ENCODE measurements at regions not wholly inside any gene's neighbourhood (a gene's known extent, or its start where the extent isn't known, plus 50 kb on each side); places are given as distances from the start of the nearest gene placed in this dataset.
"Not testable (repeated sequence)": the region's sequence is repeated elsewhere in the genome, so short reads cannot be mapped to it uniquely, and the experiment has no call there.

DNA sequence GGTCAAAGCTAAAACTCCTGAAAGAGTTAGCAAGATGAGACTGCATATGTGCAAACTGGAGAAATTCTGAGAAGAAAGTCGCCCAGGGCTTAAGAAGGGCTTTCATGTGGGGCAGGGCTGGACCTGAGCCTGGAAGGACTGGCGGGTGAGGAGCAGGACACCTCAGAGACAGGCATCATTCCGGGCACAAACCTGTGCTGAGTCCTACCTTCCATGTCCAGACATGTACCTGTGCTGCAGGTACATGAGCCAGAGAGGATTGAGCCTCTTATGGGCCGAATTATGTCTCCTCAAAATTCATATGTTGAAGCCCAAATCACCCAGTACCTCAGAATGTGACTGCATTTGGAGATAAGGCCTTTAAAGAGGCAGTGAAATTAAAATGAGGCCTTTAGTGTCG, 171.0 kb downstream of the QRSL1 start:
- DNase-seq (ENCODE audit: low read depth in 2 of 2) = no peak

DNA sequence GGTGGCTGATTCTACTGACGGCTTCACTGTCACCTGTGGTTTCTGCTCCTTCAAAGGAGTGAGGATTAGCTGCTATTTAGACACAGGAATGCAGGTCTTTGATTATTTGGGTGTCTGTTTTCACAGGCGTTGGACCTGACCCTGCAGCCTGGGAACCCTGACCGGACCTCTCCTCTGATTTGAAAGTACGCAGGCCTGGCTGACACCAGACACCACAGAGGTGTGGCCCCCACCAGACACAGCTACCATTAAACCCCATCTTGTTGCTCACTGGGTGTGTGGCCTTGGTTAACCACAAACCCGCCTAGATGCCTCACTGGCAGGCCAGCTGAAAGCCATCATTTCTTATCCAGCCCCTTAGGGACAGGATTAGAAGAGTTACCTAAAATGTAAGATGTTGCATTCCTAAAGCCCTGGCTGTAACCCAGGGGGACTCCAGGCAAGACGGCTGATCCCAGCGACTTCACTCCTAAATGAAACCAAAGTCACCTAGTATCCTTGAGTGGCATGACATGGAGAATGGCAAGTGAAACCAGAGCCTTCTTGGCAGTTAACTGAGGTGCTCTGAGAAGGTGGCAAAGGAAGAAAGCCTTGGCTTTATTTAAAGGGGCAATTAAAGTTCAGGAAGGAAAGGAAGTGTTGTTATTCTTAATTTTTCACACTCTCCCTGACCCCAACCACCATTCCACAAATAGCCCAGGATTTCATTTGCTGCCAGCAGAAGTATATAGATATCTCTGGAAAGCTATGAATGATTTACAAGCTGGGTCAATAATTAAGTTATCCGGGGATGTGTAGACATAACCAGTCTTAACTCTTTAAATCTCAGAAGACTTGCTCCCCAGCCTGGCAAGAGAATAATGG, 169.9 kb downstream of the QRSL1 start:
- DNase-seq (ENCODE audit: low read depth in 2 of 2) = peak; percentile 21 to 26

DNA sequence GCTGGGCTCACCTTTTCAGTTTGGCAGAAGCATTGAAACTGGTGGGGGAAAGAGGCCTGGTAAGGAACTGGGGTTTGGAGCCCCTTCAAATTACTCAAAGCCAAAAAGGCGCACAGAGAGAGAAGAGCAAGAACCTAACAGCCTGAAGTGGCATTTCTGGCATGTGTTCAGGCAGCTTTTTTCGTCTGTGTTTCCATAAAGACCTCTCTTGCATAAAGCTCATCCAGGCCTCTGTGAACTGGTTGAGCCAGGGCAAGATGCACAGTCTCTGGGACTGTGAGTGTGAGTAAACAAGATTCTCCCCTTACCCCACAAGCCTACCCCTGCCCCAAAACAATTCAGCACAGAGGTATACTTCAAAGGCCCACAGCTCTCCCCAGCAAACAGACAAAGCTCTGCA, 167.8 kb downstream of the QRSL1 start:
- no peak for DNase-seq (ENCODE audit: low read depth in 2 of 2)

DNA sequence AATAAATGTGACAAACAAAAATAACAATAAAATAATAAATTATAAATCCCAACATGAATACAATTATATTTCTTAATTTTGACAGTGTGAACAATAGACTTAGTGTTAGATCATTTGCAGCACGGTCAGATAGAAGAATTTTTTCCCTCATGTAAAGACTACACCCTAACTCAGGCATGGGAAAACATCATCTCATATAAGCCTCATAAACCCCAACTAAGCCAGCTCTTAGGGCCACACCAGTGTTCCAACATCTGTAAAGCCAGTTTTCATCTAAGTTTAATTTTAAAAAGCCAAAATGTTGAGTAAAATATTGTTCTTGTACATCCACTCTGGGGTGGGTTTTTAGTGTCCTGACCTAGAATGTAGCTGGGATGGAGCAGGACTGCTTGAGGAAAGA, 167.4 kb downstream of the QRSL1 start:
- no peak for DNase-seq (ENCODE audit: low read depth in 2 of 2)

DNA sequence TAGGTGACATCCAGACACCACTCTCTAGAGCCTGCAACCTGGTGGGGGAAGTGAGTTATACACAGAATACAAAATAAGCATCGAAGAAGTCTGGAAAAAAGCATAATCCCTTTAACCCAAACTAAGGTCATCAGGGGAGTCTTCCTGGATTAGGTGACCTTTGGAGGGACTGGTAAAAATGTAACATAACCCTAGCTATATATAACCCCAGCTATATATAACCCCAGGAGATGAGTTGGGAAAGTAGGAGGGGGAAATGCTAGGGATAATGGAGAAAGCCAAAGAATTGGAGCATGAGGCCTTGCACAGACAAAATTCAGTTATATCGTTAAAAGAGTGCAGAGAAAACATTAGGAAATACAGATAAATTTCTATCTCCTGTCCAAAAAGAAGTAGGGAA, 164.8 kb downstream of the QRSL1 start:
- DNase-seq (ENCODE audit: low read depth in 2 of 2) = no peak

DNA sequence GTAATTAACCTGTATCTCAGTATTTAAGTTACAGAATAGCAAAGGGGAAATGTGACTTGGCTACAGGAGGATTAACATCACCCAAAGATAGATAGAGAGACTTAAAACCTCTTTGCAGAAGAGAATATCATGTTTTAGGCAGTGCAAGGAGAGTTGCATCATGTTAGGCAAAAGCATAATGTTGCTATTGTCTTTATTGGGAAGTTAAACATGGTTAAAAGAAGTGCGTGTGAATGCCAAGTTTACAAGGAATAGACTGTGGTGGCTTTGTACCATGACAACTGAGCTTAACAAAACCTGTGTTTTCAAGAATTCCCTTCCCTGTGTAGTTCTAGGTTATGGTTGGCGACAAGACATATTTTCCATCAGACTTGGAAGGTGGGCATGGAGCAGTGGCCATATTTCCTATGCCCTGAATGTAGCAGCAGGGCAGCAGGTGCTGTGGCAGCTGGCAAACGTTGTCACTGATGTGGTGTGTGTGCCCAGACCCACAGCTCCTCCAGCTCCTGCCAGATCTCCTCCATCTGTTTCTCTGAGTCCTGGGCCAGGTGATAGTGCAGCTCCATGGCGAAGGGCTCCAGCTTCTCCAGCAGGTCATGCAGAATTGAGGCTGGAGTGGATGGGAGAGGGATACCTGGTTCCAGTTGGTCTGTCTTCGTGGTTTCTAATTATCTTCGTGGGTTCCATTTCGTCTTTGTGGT, 163.3 kb downstream of the QRSL1 start:
- no peak for DNase-seq (ENCODE audit: low read depth in 2 of 2)

DNA sequence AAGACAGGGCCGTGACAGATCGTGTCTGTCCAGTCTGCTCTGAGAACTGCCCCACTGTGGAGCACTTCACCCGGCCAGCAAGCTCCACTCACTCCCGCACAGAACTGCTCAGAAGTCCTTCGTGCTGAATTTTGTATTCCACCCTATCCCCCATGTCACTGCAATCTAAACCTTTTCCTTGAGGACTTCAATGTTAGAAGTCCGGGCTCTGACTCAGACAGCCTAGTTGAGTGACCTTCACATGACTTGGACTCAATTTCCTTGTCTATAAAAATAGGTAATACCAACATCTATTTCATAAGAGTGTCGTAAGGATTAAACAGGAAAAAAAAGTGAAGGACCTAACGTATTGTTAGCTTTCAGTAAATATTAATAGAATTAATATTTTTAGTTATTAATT, 161.6 kb downstream of the QRSL1 start:
- DNase-seq (ENCODE audit: low read depth in 2 of 2) = no peak

DNA sequence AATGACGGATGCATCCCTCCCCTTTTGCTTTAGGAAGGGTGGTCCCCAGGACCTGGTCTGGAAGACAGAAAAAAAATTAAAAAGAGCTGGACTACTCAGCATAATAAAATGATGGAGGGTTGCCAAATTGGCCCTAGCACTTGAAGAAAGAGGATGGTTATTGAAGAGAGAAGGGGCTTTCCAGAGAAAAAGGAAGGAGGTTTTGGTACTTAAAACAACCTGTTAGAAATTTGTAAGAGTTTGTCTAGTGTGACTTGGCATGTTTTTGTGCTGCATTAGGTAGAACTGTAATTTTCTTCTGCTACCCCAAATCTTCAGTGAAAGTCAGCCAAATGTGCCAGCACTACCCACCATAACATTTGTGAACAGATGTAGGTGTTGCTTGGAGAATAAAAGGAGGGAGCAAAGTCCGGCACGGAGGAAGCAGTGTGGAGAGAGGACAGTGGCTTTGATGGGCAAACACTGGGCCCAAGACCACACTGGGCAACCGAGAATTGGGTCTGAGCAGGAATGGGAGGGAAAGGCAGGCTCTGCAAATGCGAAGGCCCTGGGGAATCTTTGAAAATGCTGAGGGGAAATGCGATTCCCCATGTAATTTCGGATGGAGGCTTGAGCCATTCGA, 160.9 kb downstream of the QRSL1 start:
- no peak for DNase-seq (ENCODE audit: low read depth in 2 of 2)

DNA sequence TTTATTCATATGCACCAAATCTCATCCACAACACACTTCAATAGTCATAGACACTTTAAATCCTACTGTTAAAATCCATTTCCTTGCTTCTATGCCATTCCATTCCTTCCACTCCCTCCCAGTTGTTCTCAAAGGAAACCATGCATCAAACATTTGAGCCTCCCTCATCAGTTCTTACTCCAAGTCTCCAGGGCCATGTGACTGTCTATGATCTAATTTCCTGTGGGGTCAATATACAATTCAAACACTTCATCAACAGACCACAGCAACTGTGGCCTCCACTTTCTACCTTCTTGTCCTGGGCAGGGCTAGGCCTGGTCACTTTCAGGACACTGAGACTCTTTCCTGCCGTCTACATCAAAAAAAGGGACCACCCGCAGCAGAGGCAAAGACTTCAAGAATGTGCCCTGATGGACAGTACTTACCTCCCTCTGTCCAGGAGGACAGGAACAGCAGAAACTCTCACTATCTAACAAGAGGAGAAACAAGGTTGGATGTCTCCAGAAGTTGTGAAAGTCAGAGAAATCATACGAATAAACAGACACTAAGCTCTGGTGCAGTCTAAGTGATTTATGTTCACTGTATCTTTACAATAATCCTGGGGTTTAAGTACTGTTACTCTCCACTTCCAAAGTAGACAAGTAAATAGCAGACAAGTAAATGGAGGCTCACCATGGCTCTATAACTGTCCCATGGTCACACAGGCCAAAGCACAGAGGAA, 160.2 kb downstream of the QRSL1 start:
- no peak for DNase-seq (ENCODE audit: low read depth in 2 of 2)

DNA sequence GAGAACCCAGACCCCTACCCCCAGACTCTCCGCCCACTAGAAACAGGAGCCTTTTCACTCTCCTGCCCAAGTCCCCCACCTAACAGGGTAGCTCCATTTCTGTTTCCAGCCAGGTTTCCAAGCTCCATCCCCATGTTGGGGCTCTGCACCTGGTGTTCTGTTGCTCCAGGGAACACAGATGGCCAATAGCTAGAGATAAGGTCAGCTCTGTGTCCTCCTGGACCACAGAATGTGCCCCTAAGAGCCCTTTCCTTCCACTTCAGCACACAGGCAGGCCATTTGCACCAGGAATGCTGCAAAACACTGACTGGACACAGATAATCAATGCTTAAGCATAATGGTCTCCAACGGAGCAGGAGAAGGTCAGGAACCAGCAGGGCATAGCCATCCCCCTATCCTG, 159.4 kb downstream of the QRSL1 start:
- DNase-seq (ENCODE audit: low read depth in 2 of 2) = no peak

DNA sequence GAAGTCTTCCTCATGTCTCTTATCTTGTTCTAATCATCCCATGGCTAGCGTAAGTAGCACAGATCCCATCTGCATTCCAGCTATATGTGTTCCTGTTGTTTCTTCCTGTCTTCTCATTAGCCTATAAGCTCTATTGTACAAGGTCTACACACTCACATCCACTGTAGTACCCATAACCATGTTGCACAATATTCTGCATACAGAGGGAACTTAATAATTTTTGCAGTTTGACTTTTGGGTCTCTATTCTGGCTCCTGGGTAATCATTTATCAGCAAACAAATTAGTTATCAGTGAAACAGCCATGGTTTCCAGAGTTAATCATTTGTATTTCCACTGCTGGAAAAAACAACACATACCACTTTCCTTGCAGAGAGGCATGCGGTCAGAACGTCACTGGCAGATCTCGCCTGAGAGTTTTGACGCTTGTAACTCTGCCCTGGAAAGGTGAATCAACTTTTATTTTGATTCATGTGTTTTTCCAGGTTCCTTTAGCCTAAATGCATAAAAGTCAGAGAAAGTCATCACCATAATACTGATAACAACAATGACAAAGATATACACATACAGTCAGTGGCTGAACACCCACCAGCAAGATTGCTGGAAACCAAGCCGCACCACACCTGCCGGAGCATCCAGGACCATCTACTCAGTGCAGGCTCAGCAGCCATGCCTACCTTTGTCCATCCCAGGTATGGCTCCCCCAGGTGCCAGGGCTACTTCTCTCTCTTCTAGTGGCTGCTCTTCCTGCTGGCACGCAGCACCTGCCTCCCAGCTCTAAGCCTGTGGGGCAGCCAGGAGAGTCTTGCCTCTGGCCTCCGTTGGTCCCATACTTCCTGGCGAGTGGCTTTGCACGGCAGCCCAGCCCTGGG, 158.2 kb downstream of the QRSL1 start:
- DNase-seq (ENCODE audit: low read depth in 2 of 2) = no peak

DNA sequence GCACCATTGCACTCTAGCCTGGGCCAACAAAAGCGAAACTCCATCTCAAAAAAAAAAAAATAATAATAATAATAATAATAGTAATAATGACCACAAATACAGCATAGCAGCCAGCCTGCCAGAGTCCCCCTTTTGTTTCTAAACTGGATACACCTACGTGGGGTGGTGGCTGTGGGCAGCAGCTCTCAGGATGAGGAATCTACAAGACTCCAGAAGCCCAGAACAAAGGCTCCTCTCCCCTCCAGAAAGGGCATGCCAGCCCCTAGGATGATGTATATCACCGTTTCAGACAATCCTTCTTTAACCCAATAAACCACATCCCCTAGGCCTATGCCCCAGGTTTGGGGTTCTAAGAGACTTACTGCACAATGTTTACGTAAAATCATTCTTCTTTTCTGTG, 155.9 kb downstream of the QRSL1 start:
- DNase-seq (ENCODE audit: low read depth in 2 of 2) = no peak

DNA sequence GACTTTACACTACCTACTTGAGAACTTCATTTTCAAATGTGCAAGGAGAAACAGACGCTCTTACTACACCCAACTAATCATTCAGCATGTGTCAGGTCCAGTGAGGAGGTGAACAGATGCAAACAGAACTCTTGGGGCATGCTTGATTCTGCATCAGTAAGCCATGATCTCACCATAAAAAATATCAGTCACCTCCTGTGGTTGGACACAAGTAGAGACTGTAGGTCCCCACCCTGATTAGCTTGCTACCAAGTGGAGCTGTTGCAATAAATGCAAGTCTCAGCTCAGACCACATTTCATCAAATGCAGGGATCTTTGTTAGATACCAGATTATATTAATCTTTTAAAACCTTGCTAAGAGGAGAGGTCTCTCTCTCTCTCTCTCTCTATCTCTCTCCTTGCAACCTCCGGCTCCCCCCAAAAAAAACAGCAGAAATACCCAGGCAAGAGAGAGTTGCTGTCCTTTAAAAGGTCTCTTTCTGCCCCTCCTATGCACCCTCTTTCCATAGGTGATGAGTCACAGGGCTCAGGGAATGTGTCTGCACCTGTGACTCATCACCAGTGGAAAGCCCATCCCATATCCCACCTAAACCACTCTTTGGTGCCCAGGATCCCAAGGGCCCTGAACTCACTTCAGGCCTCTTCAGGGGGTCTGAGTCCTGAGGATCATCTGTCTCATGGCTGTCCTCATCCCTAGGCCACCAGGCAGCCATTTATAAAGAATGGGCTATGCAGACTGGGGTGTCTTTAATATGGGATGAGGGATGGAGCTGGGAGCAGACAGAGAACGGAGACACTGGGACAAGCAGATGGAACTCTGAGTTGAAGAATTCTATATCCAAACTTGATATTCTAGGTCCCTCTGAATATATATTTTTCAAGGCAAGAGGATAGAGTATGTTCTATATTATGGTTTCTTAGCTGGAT, 154.5 kb downstream of the QRSL1 start:
- no peak for DNase-seq (ENCODE audit: low read depth in 2 of 2)

DNA sequence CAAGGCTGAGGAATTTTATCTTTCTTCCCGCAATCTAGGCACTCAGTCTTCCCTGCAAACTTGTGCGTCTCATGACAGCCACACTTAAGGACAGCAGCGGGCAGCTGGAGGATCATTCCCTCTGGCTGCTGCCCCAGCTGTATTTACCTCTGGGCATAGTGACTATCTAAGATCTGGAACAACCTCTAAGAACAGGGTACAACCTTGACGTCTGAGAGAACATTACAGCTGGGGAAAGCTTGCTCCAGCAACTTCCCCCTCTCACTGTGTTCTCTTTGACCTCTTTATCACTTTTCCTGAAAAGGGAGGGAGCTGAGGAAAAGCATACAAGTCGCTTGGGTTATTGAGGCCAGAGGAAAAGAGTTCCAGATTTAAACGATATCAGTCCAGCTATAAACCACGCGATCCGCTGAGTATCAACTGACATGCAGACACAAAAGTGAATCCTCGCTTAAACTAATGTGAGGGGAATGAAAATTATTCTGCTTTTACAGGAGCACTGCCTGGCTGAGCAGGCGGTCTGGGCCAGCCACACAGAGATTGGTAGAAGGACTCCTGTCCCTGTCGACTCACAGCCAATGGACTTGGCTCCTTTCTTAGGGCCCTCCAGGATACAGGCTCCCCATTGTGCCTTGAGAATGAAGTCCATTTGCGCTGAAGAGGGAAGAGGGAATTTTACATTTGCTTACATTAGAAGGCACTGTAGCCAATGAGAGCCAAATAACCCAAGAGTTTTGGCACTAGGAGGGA, 153.3 kb downstream of the QRSL1 start:
- DNase-seq (ENCODE audit: low read depth in 2 of 2) = no peak

DNA sequence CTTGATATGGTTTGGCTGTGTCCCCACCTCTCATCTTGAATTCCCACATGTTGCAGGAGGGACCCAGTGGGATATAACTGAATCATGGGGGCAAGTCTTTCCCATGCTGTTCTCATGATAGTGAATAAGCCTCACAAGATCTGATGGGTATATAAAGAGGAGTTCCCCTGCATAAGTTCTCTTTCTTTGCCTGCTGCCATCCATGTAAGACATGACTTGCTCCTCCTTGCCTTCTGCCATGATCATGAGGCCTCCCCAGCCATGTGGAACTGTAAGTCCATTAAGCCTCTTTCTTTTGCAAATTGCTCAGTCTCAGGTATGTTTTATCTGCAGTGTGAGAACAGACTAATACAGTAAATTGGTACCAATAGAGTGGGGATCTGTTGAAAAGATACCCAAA, 150.2 kb downstream of the QRSL1 start:
- not testable (repeated sequence) for DNase-seq (ENCODE audit: low read depth in 2 of 2)

DNA sequence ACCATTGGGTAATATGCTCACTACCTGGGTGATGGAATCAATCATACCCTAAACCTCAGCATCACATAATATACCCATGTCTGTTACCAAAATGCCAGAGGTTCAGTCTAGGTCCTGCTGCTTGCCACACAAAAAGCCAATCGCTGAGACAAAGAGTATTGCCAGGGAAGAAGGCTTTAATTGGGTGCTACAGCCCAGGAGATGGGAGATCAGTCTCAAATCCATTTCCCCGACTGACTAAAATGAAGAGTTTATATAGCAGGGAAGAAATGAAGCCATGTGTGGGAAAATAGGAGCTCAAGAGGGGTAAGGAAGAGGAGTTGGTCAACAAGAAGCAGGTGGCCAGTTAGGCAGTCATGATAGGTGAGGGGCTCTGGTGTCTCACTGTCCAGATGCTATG, 149.6 kb downstream of the QRSL1 start:
- DNase-seq (ENCODE audit: low read depth in 2 of 2) = no peak

DNA sequence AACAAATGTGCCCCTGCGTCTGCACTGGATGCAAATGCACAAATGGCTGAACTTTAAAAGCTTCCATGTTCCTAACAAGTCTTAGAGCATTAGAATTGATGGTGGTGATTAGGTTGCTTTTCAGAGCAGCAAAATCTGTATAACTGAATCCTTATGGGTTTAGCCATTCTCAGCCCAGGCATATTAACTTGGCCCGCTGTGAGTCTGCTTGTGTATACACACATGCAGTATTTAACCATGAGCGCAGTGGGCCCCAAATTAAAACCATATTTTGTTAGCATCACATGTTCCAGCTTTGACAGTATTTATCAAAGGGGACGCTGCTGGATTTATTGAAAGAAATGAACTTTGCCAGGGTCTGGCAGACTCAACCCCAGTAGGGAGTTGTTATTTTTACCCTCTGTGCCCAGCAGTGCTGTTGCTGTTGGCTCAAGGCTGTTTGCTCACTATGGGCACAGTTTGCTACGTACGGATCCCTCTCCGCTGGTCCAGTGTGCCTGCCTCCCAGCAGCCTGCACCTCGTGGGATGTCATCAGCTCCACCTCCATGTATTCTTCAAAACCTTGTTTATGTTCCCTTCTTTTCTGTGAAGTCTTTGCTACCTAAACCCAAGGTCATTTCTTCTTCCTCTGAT, 144.7 kb downstream of the QRSL1 start:
- DNase-seq (ENCODE audit: low read depth in 2 of 2) = peak; percentile 10 to 27

DNA sequence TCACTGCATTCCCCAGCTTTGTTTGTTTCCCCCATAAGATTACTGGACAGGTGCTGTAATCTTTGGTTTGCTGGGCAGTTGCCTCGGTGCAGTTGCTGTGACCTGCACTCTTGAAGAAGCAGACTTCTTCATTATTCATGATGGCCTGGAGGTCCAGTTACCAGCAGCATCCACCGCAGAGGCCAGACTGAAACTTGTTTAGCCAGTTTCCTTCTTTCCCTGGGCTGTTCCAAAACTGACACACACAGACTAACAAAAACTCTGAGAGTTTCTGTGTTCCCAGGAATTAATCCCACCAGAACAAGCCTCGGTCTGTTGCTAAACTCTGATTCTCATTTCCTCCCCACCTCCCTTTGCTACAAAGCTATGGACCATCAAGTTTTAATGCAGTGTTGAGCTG, 144.1 kb downstream of the QRSL1 start:
- no peak for DNase-seq (ENCODE audit: low read depth in 2 of 2)
